Neural crest cell (in vitro differentiated cells): ENCODE measurements at regions not wholly inside any gene's neighbourhood (a gene's known extent, or its start where the extent isn't known, plus 50 kb on each side); places are given as distances from the start of the nearest gene placed in this dataset.

ENCODE experiments used
- DNase-seq: peaks from one replicate; pipeline ENCODE4 v3.0.0; 2021; ENCODE audit warnings: low read depth, mixed read lengths, low spot score
- H3K27ac Mint-ChIP-seq: one replicate; pipeline ENCODE4 v1.8.0; 2021; ENCODE audit warnings: mild to moderate bottlenecking, mixed read lengths; ENCODE audit not compliant: unreplicated experiment
- H3K27me3 Mint-ChIP-seq: 2 replicates; pipeline ENCODE4 v1.8.0; 2021; ENCODE audit warnings: low read depth, mild to moderate bottlenecking, mixed read lengths
- H3K36me3 Mint-ChIP-seq: 2 replicates; pipeline ENCODE4 v1.8.0; 2021; ENCODE audit warnings: low read depth, mild to moderate bottlenecking, mixed read lengths
- H3K4me1 Mint-ChIP-seq: 2 replicates; pipeline ENCODE4 v1.8.0; 2021; ENCODE audit warnings: mixed read lengths
- H3K4me3 Mint-ChIP-seq: one replicate; pipeline ENCODE4 v1.8.0; 2021; ENCODE audit warnings: mild to moderate bottlenecking, mixed read lengths
- H3K9me3 Mint-ChIP-seq: 2 replicates; pipeline ENCODE4 v1.8.0; 2021; ENCODE audit warnings: mixed read lengths
- CTCF ChIP-seq: fragments of 200-600 bp; sonication (generic); conservative IDR thresholded peaks from 2 replicates; pipeline ENCODE4 v1.5.0; 2021; ENCODE audit warnings: antibody characterized with exemption, mild to moderate bottlenecking

- Mint-ChIP-seq H3K36me3 (no peaks in the 10 kb centered on the region), H3K27me3 (no peaks in the 10 kb centered on the region), H3K4me1 (no peaks in the 10 kb centered on the region), H3K9me3 (no peaks in the 10 kb centered on the region), H3K27ac (no peak overlapping the region), H3K4me3 (no peak overlapping the region)
- no peak for DNase-seq
- TF ChIP-seq CTCF = no peak
These were observed 1444.8 kb upstream of the CDH8 start for GRCh38 chr16:63481060-63481459.

- Mint-ChIP-seq H3K4me3 (no peak overlapping the region), H3K27ac (no peak overlapping the region), H3K27me3 (no peaks in the 10 kb centered on the region), H3K36me3 (no peaks in the 10 kb centered on the region), H3K9me3 (no peaks in the 10 kb centered on the region), H3K4me1 (no peaks in the 10 kb centered on the region)
- TF ChIP-seq CTCF = no peak
- no peak for DNase-seq
These were observed 1437.5 kb upstream of the CDH8 start for GRCh38 chr16:63473725-63474124.

DNA sequence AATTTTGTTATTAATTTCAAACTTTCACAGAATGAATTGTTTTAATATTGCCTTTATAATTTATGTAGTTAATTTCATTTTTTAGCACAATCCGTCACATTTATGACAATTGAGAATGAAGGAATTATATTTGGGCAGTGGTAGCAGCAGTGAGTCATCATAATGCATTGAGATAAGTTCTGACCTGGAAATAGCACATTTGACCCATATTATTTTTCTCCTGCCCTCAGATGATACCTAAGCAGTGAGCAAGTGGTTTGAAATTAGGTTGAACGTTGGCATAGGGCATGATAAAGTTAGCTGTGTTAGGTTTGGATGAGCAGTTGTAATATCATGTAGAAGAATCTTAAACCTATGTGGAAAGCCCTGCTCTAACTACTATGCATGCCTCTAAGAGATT lies 1431.3 kb upstream of the CDH8 start:
- H3K9me3 Mint-ChIP-seq = peaks cover 3% of the 10 kb centered on the region
- DNase-seq = no peak
- no peaks in the 10 kb centered on the region for H3K27me3 Mint-ChIP-seq
- no peak overlapping the region for H3K27ac Mint-ChIP-seq
- no peaks in the 10 kb centered on the region for H3K4me1 Mint-ChIP-seq
- TF ChIP-seq CTCF = no peak
- no peaks in the 10 kb centered on the region for H3K36me3 Mint-ChIP-seq
- H3K4me3 Mint-ChIP-seq = no peak overlapping the region

DNA sequence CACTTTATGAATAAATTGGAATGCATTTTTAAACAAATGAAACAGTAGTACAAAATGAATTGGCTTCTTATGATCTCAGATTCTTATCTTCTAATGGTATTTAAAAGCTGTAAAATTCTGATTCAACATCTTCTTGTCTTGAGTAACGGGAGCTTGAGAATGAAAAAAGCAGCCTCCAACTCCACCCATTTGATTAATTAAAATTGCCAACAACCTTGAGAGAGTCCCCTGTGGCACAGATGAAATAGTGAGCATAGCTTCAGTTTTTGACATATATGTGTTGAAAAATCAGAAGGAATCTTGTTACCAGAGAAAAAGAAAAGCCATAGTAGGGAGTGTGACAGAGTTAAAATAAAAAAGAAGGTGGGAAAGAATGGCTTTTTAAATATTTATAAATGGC lies 1426.1 kb upstream of the CDH8 start:
- no peak for TF ChIP-seq CTCF
- DNase-seq = no peak
- Mint-ChIP-seq H3K27ac (no peak overlapping the region), H3K4me1 (no peaks in the 10 kb centered on the region), H3K4me3 (no peak overlapping the region), H3K27me3 (no peaks in the 10 kb centered on the region), H3K9me3 (peaks cover 3% of the 10 kb centered on the region), H3K36me3 (no peaks in the 10 kb centered on the region)

- Mint-ChIP-seq H3K4me1 (no peaks in the 10 kb centered on the region), H3K9me3 (peaks cover under 1% of the 10 kb centered on the region), H3K27me3 (no peaks in the 10 kb centered on the region), H3K36me3 (no peaks in the 10 kb centered on the region), H3K27ac (no peak overlapping the region), H3K4me3 (no peak overlapping the region)
- peak; percentile 30 for DNase-seq
- peak; percentile 77 for TF ChIP-seq CTCF
These were observed 1425.1 kb upstream of the CDH8 start for GRCh38 chr16:63461248-63461841.
